ENCODE measurements at regions not wholly inside any gene's neighbourhood (a gene's known extent, or its start where the extent isn't known, plus 50 kb on each side); places are given as distances from the start of the nearest gene placed in this dataset.

DNA sequence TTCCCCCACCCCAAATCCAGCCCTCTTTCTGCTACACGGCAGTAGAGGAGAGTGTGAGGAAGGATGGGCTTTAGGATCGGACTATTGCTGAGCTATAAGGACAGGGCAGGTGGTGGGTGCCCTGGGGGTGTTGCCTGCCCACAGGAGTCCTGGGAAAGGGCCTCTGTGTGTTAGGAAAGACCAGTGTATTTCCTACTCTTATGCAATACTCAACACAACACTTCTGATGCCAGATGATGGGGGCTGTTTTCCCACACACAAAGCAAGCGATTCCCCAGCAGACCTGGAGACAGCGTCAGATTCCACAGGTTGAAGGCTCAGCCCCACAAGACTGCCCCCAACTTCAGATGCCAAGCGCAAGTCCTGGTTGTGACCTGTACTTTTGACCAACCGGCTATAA lies 91.0 kb upstream of the LCLAT1 start:
- Histone ChIP-seq H3K4me2 (ENCODE audit: insufficient read depth, low read length) (no peak overlapping the region), H3K4me3 (replicated peaks in 1 of 3; ENCODE audit: insufficient read depth in 1 of 3, low read depth in 1 of 3, low read length in 3 of 3) (no peak overlapping the region), H3K9ac (replicated peaks; ENCODE audit: extremely low read depth, insufficient read depth, low read length) (no peak overlapping the region), H3K9me1 (replicated peaks; ENCODE audit: control insufficient read depth, extremely low read depth, insufficient read depth, low read length) (no peaks in the 10 kb centered on the region), H3K79me2 (ENCODE audit: control insufficient read depth, insufficient read depth, low read length) (no peaks in the 10 kb centered on the region), H3K36me3 (ENCODE audit: control insufficient read depth in 2 of 2, extremely low read depth in 1 of 2, insufficient read depth in 2 of 2, low read length in 2 of 2) (no peaks in the 10 kb centered on the region), H2AFZ (ENCODE audit: low read depth, low read length) (no peak overlapping the region), H4K20me1 (replicated peaks; ENCODE audit: control insufficient read depth, extremely low read depth, insufficient read depth, low read length) (no peaks in the 10 kb centered on the region), H3K4me1 (ENCODE audit: control insufficient read depth, extremely low read depth, insufficient read depth, low read length) (peaks cover 2% of the 10 kb centered on the region), H3K9me3 (replicated peaks; ENCODE audit: control insufficient read depth, insufficient read depth, low read length) (no peaks in the 10 kb centered on the region), H3K27me3 (ENCODE audit: control insufficient read depth in 2 of 2, insufficient read depth in 2 of 2, low read length in 2 of 2) (no peaks in the 10 kb centered on the region), H3K27ac (ENCODE audit: insufficient read depth, low read depth, low read length) (no peak overlapping the region)
- TF ChIP-seq GATA2 (IDR thresholded peaks at IDR 0.05; ENCODE audit: insufficient read depth, insufficient read length, low read depth, low read length) (no peak), EZH2 (IDR thresholded peaks at IDR 0.05; ENCODE audit: borderline replicate concordance, low read depth, low read length, severe bottlenecking) (no peak), FOS (IDR thresholded peaks at IDR 0.05; ENCODE audit: borderline replicate concordance, insufficient read depth, low read length) (no peak), JUN (IDR thresholded peaks at IDR 0.05; ENCODE audit: borderline replicate concordance, insufficient read depth, insufficient read length, low read depth) (no peak), MYC (IDR thresholded peaks at IDR 0.05; ENCODE audit: low read depth, low read length) (no peak), POLR2A (IDR thresholded peaks at IDR 0.05; ENCODE audit: low read depth, low read length) (no peak), POLR2AphosphoS5 (IDR thresholded peaks at IDR 0.05; ENCODE audit: insufficient read depth, low read depth, low read length) (no peak)
- TF ChIP-seq, protein P1, sequence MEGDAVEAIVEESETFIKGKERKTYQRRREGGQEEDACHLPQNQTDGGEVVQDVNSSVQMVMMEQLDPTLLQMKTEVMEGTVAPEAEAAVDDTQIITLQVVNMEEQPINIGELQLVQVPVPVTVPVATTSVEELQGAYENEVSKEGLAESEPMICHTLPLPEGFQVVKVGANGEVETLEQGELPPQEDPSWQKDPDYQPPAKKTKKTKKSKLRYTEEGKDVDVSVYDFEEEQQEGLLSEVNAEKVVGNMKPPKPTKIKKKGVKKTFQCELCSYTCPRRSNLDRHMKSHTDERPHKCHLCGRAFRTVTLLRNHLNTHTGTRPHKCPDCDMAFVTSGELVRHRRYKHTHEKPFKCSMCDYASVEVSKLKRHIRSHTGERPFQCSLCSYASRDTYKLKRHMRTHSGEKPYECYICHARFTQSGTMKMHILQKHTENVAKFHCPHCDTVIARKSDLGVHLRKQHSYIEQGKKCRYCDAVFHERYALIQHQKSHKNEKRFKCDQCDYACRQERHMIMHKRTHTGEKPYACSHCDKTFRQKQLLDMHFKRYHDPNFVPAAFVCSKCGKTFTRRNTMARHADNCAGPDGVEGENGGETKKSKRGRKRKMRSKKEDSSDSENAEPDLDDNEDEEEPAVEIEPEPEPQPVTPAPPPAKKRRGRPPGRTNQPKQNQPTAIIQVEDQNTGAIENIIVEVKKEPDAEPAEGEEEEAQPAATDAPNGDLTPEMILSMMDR (IDR thresholded peaks at IDR 0.05; ENCODE audit: extremely low read depth in 1 of 2, insufficient read depth in 1 of 2, low read depth in 1 of 2, low read length in 2 of 2): no peak
- TF ChIP-seq, protein P2, sequence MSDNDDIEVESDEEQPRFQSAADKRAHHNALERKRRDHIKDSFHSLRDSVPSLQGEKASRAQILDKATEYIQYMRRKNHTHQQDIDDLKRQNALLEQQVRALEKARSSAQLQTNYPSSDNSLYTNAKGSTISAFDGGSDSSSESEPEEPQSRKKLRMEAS (IDR thresholded peaks at IDR 0.05; ENCODE audit: insufficient read depth, insufficient read length): no peak
- ChIA-PET POLR2A (no interaction called here), CTCF (no interaction called here)
- dilution Hi-C loops (cut with MboI; ENCODE audit: extremely low pct_ligation_motif_present, low sequenced_read_pairs) (no loop called here), intact Hi-C loops (cut with micrococcal nuclease) (no loop called here)
- BruUV-seq (replicated peaks): no TSS peak
- DNase-seq (ENCODE audit: low read depth, low spot score): no peak
- no peak for FAIRE-seq

All from endothelial cell of umbilical vein (primary cell).